ENCODE measurements at regions not wholly inside any gene's neighbourhood (a gene's known extent, or its start where the extent isn't known, plus 50 kb on each side); places are given as distances from the start of the nearest gene placed in this dataset.

GRCh38 chr5:163383754-163384153, 53.6 kb upstream of the CCNG1 start:
- Mint-ChIP-seq H3K27me3 (ENCODE audit: low read depth) (no peaks in the 10 kb centered on the region), H3K27ac (no peak overlapping the region)

GRCh38 chr5:163384669-163385068, 52.7 kb upstream of the CCNG1 start:
- H3K27ac Mint-ChIP-seq: no peak overlapping the region
- no peak for TF ChIP-seq CTCF (IDR thresholded peaks at IDR 0.05; ENCODE audit: unreplicated experiment)
- no peaks in the 10 kb centered on the region for H3K36me3 Mint-ChIP-seq
- H3K4me1 Mint-ChIP-seq: peaks cover 10% of the 10 kb centered on the region
- H3K4me3 Mint-ChIP-seq: no peak overlapping the region
- no peak for DNase-seq (ENCODE audit: low spot score in 2 of 2, unreplicated experiment in 2 of 2)
- peaks cover 12% of the 10 kb centered on the region for H3K9me3 Mint-ChIP-seq
- H3K27me3 Mint-ChIP-seq (ENCODE audit: low read depth): no peaks in the 10 kb centered on the region

More at GRCh38 chr5:163383754-163384153, 53.6 kb upstream of the CCNG1 start:
- no peak for DNase-seq (ENCODE audit: low spot score in 2 of 2, unreplicated experiment in 2 of 2)
- H3K36me3 Mint-ChIP-seq: no peaks in the 10 kb centered on the region
- no peak for TF ChIP-seq CTCF (IDR thresholded peaks at IDR 0.05; ENCODE audit: unreplicated experiment)
- peaks cover 4% of the 10 kb centered on the region for H3K9me3 Mint-ChIP-seq
- H3K4me1 Mint-ChIP-seq: peaks cover 15% of the 10 kb centered on the region
- H3K4me3 Mint-ChIP-seq: no peak overlapping the region

- no peaks in the 10 kb centered on the region for H3K27me3 Mint-ChIP-seq (ENCODE audit: low read depth)
- no peak for TF ChIP-seq CTCF (IDR thresholded peaks at IDR 0.05; ENCODE audit: unreplicated experiment)
- peak overlapping the region; percentile 13 for H3K27ac Mint-ChIP-seq
- H3K9me3 Mint-ChIP-seq: peaks cover 16% of the 10 kb centered on the region
- peaks cover under 1% of the 10 kb centered on the region for H3K36me3 Mint-ChIP-seq
- no peak for DNase-seq (ENCODE audit: low spot score in 2 of 2, unreplicated experiment in 2 of 2)
- H3K4me3 Mint-ChIP-seq: no peak overlapping the region
- peaks cover 8% of the 10 kb centered on the region for H3K4me1 Mint-ChIP-seq
Measured at GRCh38 chr5:163385271-163385670, 52.1 kb upstream of the CCNG1 start.

- H3K27ac Mint-ChIP-seq: no peak overlapping the region
- DNase-seq (ENCODE audit: low spot score in 2 of 2, unreplicated experiment in 2 of 2): no peak
- no peaks in the 10 kb centered on the region for H3K27me3 Mint-ChIP-seq (ENCODE audit: low read depth)
- peaks cover 3% of the 10 kb centered on the region for H3K36me3 Mint-ChIP-seq
- no peak for TF ChIP-seq CTCF (IDR thresholded peaks at IDR 0.05; ENCODE audit: unreplicated experiment)
- H3K4me1 Mint-ChIP-seq: peaks cover 8% of the 10 kb centered on the region
- H3K4me3 Mint-ChIP-seq: no peak overlapping the region
- H3K9me3 Mint-ChIP-seq: peaks cover 19% of the 10 kb centered on the region
Measured at GRCh38 chr5:163385824-163386223, 51.6 kb upstream of the CCNG1 start.

GRCh38 chr5:163386352-163386751, 51.0 kb upstream of the CCNG1 start:
- DNase-seq (ENCODE audit: low spot score in 2 of 2, unreplicated experiment in 2 of 2): no peak
- peaks cover 19% of the 10 kb centered on the region for H3K9me3 Mint-ChIP-seq
- no peak overlapping the region for H3K27ac Mint-ChIP-seq

More at GRCh38 chr5:163386352-163386751, 51.0 kb upstream of the CCNG1 start:
- H3K4me1 Mint-ChIP-seq: peaks cover 8% of the 10 kb centered on the region
- peaks cover 6% of the 10 kb centered on the region for H3K36me3 Mint-ChIP-seq
- no peak for TF ChIP-seq CTCF (IDR thresholded peaks at IDR 0.05; ENCODE audit: unreplicated experiment)
- no peaks in the 10 kb centered on the region for H3K27me3 Mint-ChIP-seq (ENCODE audit: low read depth)
- no peak overlapping the region for H3K4me3 Mint-ChIP-seq
